ENCODE measurements at regions not wholly inside any gene's neighbourhood (a gene's known extent, or its start where the extent isn't known, plus 50 kb on each side); places are given as distances from the start of the nearest gene placed in this dataset.

- DNase-seq (ENCODE audit: low read depth, low spot score) (no peak), ATAC-seq (no peak)
- Histone ChIP-seq H3K36me3 (ENCODE audit: control insufficient read depth, insufficient read depth, low read length) (no peaks in the 10 kb centered on the region), H3K4me1 (ENCODE audit: control insufficient read depth, insufficient read depth, low read length) (no peaks in the 10 kb centered on the region), H3K27me3 (ENCODE audit: control insufficient read depth, insufficient read depth, low read length) (no peaks in the 10 kb centered on the region), H3K9me3 (ENCODE audit: control insufficient read depth, insufficient read depth, low read depth, low read length) (no peaks in the 10 kb centered on the region), H3K4me3 (ENCODE audit: low read depth in 2 of 2, low read length in 2 of 2) (no peak overlapping the region), H3K27ac (ENCODE audit: low read length) (no peak overlapping the region)
- no peak for TF ChIP-seq TCF7L2 (IDR thresholded peaks at IDR 0.05; ENCODE audit: low read depth, low read length)
- no peak for TF ChIP-seq REST (IDR thresholded peaks at IDR 0.05; ENCODE audit: insufficient read depth in 1 of 2, low read depth in 2 of 2, low read length in 1 of 2)
- TF ChIP-seq SIN3A (IDR thresholded peaks at IDR 0.05; ENCODE audit: borderline replicate concordance, insufficient read depth, low read depth, low read length), result no peak
- TF ChIP-seq CTCF (IDR thresholded peaks at IDR 0.05), result no peak
- TF ChIP-seq POLR2AphosphoS5 (IDR thresholded peaks at IDR 0.05; ENCODE audit: low read depth, low read length), result no peak
- CTCF ChIA-PET, result no interaction called here
- POLR2A ChIA-PET, result no interaction called here
- no TSS peak for BruUV-seq (replicated peaks)
- intact Hi-C loops (cut with micrococcal nuclease; ENCODE audit: unreplicated experiment) (no loop called here), in situ Hi-C loops (cut with HindIII; ENCODE audit: low pct_unique_long_range_greater_than_20kb, low sequenced_read_pairs) (no loop called here)
Observed at GRCh38 chr2:37739153-37739552, 67.7 kb upstream of the CDC42EP3 start.

GRCh38 chr2:37740164-37740739, 68.8 kb upstream of the CDC42EP3 start:
- H3K4me1 ChIP-seq (ENCODE audit: control insufficient read depth, insufficient read depth, low read length), result no peaks in the 10 kb centered on the region
- DNase-seq (ENCODE audit: low read depth, low spot score), result no peak
- ChIA-PET POLR2A (no interaction called here), CTCF (no interaction called here)
- in situ Hi-C loops (cut with HindIII; ENCODE audit: low pct_unique_long_range_greater_than_20kb, low sequenced_read_pairs), result no loop called here
- H3K27me3 ChIP-seq (ENCODE audit: control insufficient read depth, insufficient read depth, low read length), result no peaks in the 10 kb centered on the region
- intact Hi-C loops (cut with micrococcal nuclease; ENCODE audit: unreplicated experiment), result no loop called here
- H3K9me3 ChIP-seq (ENCODE audit: control insufficient read depth, insufficient read depth, low read depth, low read length), result no peaks in the 10 kb centered on the region
- TF ChIP-seq CTCF (IDR thresholded peaks at IDR 0.05), result no peak
- TF ChIP-seq REST (IDR thresholded peaks at IDR 0.05; ENCODE audit: insufficient read depth in 1 of 2, low read depth in 2 of 2, low read length in 1 of 2), result no peak
- no peak for TF ChIP-seq POLR2AphosphoS5 (IDR thresholded peaks at IDR 0.05; ENCODE audit: low read depth, low read length)
- no peak for TF ChIP-seq TCF7L2 (IDR thresholded peaks at IDR 0.05; ENCODE audit: low read depth, low read length)
- no peak for TF ChIP-seq SIN3A (IDR thresholded peaks at IDR 0.05; ENCODE audit: borderline replicate concordance, insufficient read depth, low read depth, low read length)
- no TSS peak for BruUV-seq (replicated peaks)
- no peaks in the 10 kb centered on the region for H3K36me3 ChIP-seq (ENCODE audit: control insufficient read depth, insufficient read depth, low read length)
- H3K4me3 ChIP-seq (ENCODE audit: low read depth in 2 of 2, low read length in 2 of 2), result no peak overlapping the region
- no peak overlapping the region for H3K27ac ChIP-seq (ENCODE audit: low read length)
- ATAC-seq, result no peak
